Endothelial cell of umbilical vein (primary cell): ENCODE measurements at regions not wholly inside any gene's neighbourhood (a gene's known extent, or its start where the extent isn't known, plus 50 kb on each side); places are given as distances from the start of the nearest gene placed in this dataset.

Experiments used
- BruUV-seq: library from RNA; stranded (reverse); fragments of 400-500 nt; replicated peaks from 2 replicates; lab custom pipeline; 2021; lab: Mats Ljungman, UMichigan
- CTCF ChIA-PET: fragments of 300-600, 350-600 bp; sonication (Branson Sonifier 250); formaldehyde crosslinking; loops from one replicate; lab custom pipeline; 2021; ENCODE audit warnings: antibody characterized with exemption, inconsistent platforms; lab: Charles Lee
- POLR2A ChIA-PET: fragments of 300-600, 350-600 bp; sonication (Branson Sonifier 250); formaldehyde crosslinking; loops from one replicate; lab custom pipeline; 2021; ENCODE audit warnings: antibody characterized with exemption, inconsistent platforms; lab: Charles Lee
- DNase-seq: peaks from one replicate; pipeline ENCODE4 v3.0.0-alpha.2; 2011; ENCODE audit warnings: low read depth, low spot score
- FAIRE-seq: peaks from 2 replicates; lab custom pipeline; 2011; peaks lifted over from hg19 to GRCh38; lab: Jason Lieb, UNC
- H2AFZ ChIP-seq: 2 replicates; pipeline ENCODE4 v1.6.0; 2012; ENCODE audit warnings: low read depth, low read length, control low read depth, inconsistent platforms
- H3K27ac ChIP-seq: 2 replicates; pipeline ENCODE4 v1.5.1; 2011; ENCODE audit warnings: low read depth, mild to moderate bottlenecking, control low read depth, low read length, moderate library complexity; ENCODE audit not compliant: insufficient read depth
- H3K27me3 ChIP-seq, 2 experiments: 2 replicates each; pipeline versions ENCODE4 v1.6.0 to v1.6.1; 2011; ENCODE audit warnings: low read length in 2 of 2, mixed read lengths in 1 of 2; ENCODE audit not compliant: control insufficient read depth in 2 of 2, insufficient read depth in 2 of 2
- H3K36me3 ChIP-seq, 2 experiments: 2 replicates in 1 of 2; 3 replicates in 1 of 2; pipeline ENCODE4 v1.5.1; 2011; ENCODE audit warnings: low read length in 2 of 2, mild to moderate bottlenecking in 1 of 2, moderate library complexity in 1 of 2; ENCODE audit not compliant: control insufficient read depth in 2 of 2, insufficient read depth in 2 of 2; ENCODE audit errors: extremely low read depth in 1 of 2
- H3K4me1 ChIP-seq: 3 replicates; pipeline ENCODE4 v1.5.1; 2011; ENCODE audit warnings: mild to moderate bottlenecking, low read length; ENCODE audit not compliant: control insufficient read depth, insufficient read depth; ENCODE audit errors: extremely low read depth
- H3K4me2 ChIP-seq: 2 replicates; pipeline ENCODE4 v1.6.1; 2011; ENCODE audit warnings: low read length, control low read depth, mixed read lengths; ENCODE audit not compliant: insufficient read depth
- H3K4me3 ChIP-seq, 3 experiments: fragments of 200-600 bp in 1 of 3; sonication (generic), shearing (Covaris generic) in 1 of 3; replicated peaks in 1 of 3; 2 replicates each; pipeline ENCODE4 v1.5.1; 2011 to 2016; ENCODE audit warnings: control low read depth in 3 of 3, low read length in 3 of 3, mild to moderate bottlenecking in 2 of 3, inconsistent platforms in 1 of 3, low read depth in 1 of 3, moderate library complexity in 1 of 3; ENCODE audit not compliant: insufficient read depth in 1 of 3
- H3K79me2 ChIP-seq: 2 replicates; pipeline ENCODE4 v1.6.0; 2012; ENCODE audit warnings: low read length, inconsistent platforms; ENCODE audit not compliant: control insufficient read depth, insufficient read depth
- H3K9ac ChIP-seq: replicated peaks from 2 replicates; pipeline ENCODE3; 2011; ENCODE audit warnings: low read length, control low read depth; ENCODE audit not compliant: insufficient read depth; ENCODE audit errors: extremely low read depth
- H3K9me1 ChIP-seq: replicated peaks from 3 replicates; pipeline ENCODE4 v1.6.0; 2011; ENCODE audit warnings: mild to moderate bottlenecking, low read length; ENCODE audit not compliant: control insufficient read depth, insufficient read depth; ENCODE audit errors: extremely low read depth
- H3K9me3 ChIP-seq: replicated peaks from 2 replicates; pipeline ENCODE4 v1.5.1; 2012; ENCODE audit warnings: low read length, inconsistent platforms; ENCODE audit not compliant: control insufficient read depth, insufficient read depth
- H4K20me1 ChIP-seq: replicated peaks from 2 replicates; pipeline ENCODE3; 2011; ENCODE audit warnings: mild to moderate bottlenecking, low read length; ENCODE audit not compliant: control insufficient read depth, insufficient read depth; ENCODE audit errors: extremely low read depth
- EZH2 ChIP-seq: IDR thresholded peaks from 2 replicates; pipeline ENCODE4 v1.6.1; 2012; ENCODE audit warnings: borderline replicate concordance, low read depth, mild to moderate bottlenecking, moderate library complexity, low read length, inconsistent platforms; ENCODE audit not compliant: severe bottlenecking
- FOS ChIP-seq: IDR thresholded peaks from 2 replicates; pipeline ENCODE4 v1.6.1; 2011; ENCODE audit warnings: mild to moderate bottlenecking, low read length, moderate library complexity, borderline replicate concordance; ENCODE audit not compliant: insufficient read depth
- GATA2 ChIP-seq: IDR thresholded peaks from 2 replicates; pipeline ENCODE4 v1.7.0; 2011; ENCODE audit warnings: low read depth, mild to moderate bottlenecking, moderate library complexity, mixed read lengths, low read length; ENCODE audit not compliant: insufficient read length, insufficient read depth
- JUN ChIP-seq: IDR thresholded peaks from 2 replicates; pipeline ENCODE4 v1.6.1; 2011; ENCODE audit warnings: borderline replicate concordance, low read depth; ENCODE audit not compliant: insufficient read length, insufficient read depth
- MYC ChIP-seq: IDR thresholded peaks from one replicate; pipeline ENCODE4 v1.6.1; 2011; ENCODE audit warnings: mild to moderate bottlenecking, low read depth, low read length
- POLR2A ChIP-seq: IDR thresholded peaks from 2 replicates; pipeline ENCODE4 v1.6.1; 2012; ENCODE audit warnings: low read depth, mild to moderate bottlenecking, control low read depth, low read length
- POLR2AphosphoS5 ChIP-seq: IDR thresholded peaks from 2 replicates; pipeline ENCODE4 v1.6.1; 2012; ENCODE audit warnings: low read depth, mild to moderate bottlenecking, control low read depth, low read length, moderate library complexity; ENCODE audit not compliant: insufficient read depth
- dilution Hi-C: fragments of 300-500 bp; cut with MboI; formaldehyde crosslinking; loops from one replicate; pipeline ENCODE4 v1.15.0; 2019; ENCODE audit warnings: low sequenced_read_pairs; ENCODE audit not compliant: extremely low pct_ligation_motif_present
- intact Hi-C: fragments of 100-400 bp; cut with micrococcal nuclease; formaldehyde crosslinking; loops from one replicate; pipeline ENCODE4 v1.10.0; 2022
- TF ChIP-seq, protein P1 (sequence below): IDR thresholded peaks from 2 replicates; pipeline ENCODE4 v1.6.1; 2011; ENCODE audit not compliant: insufficient read depth, insufficient read length
- TF ChIP-seq, protein P2 (sequence below), 2 donors: IDR thresholded peaks; 1 replicate in 1 of 2; 2 replicates in 1 of 2; pipeline ENCODE4 v1.5.1; 2011; ENCODE audit warnings: low read length in 2 of 2, mild to moderate bottlenecking in 2 of 2, moderate library complexity in 2 of 2, control low read depth in 1 of 2, inconsistent platforms in 1 of 2, low read depth in 1 of 2; ENCODE audit not compliant: insufficient read depth in 1 of 2; ENCODE audit errors: extremely low read depth in 1 of 2

DNA sequence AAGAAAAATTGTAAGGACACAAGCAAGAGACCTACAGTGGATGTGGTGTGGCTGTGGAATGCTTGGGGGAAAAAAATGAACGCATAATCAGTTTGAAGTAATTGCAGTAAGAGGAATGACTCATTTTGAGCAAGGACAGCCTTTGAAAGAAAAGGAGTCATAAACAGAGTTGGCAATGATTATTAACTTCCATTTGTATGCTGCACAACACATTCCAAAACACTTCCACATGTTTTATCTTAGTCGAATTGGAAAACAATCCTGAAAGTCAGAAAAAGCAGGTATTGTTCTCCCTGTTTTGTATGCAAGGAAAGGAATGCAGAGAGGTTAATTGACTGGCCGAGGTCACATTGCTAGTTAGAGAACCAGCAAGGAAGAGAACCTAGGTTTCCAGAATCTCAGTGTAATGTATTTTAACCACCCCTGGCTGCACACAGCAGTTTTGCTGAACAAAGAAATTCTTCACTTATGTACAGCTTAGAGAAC lies 630.0 kb upstream of the MIR17HG start:
- peak; percentile 55 for FAIRE-seq
- no peak overlapping the region for H3K4me3 ChIP-seq
- DNase-seq, result peak; percentile 19
- ChIA-PET POLR2A (no interaction called here), CTCF (no interaction called here)
- no peak overlapping the region for H2AFZ ChIP-seq
- H4K20me1 ChIP-seq, result no peaks in the 10 kb centered on the region
- no peak overlapping the region for H3K27ac ChIP-seq
- TF ChIP-seq JUN (peak; percentile 10), MYC (no peak)
- no peaks in the 10 kb centered on the region for H3K79me2 ChIP-seq
- dilution Hi-C loops, result no loop called here
- H3K36me3 ChIP-seq, result no peaks in the 10 kb centered on the region
- no peak overlapping the region for H3K4me2 ChIP-seq
- no peaks in the 10 kb centered on the region for H3K4me1 ChIP-seq
- no peaks in the 10 kb centered on the region for H3K27me3 ChIP-seq
- no peak overlapping the region for H3K9ac ChIP-seq
- no peaks in the 10 kb centered on the region for H3K9me3 ChIP-seq
- H3K9me1 ChIP-seq, result no peaks in the 10 kb centered on the region
- BruUV-seq, result no TSS peak
- intact Hi-C loops, result no loop called here

DNA sequence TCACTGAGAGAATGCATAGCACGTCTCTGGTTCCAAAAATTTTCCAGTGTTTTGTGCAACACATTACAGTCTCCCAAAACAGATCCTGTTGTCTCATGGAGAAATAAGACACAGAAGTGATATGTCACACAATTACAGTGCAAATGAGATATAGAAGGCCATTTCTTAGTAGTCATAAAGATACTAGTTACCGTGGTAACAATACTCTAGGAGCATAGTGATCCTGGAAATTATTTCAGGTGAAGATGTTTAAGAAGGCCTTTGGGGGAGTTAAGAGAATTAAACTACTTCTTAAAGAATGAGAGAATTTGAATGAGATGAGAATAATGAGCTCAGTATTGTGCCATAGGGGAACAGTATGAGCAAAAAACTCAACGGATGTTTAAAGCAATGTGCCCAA lies 628.0 kb upstream of the MIR17HG start:
- Histone ChIP-seq H2AFZ (no peak overlapping the region), H3K79me2 (no peaks in the 10 kb centered on the region), H3K27me3 (no peaks in the 10 kb centered on the region), H3K9ac (no peak overlapping the region), H3K9me3 (no peaks in the 10 kb centered on the region), H3K36me3 (no peaks in the 10 kb centered on the region), H4K20me1 (no peaks in the 10 kb centered on the region), H3K4me1 (no peaks in the 10 kb centered on the region), H3K9me1 (no peaks in the 10 kb centered on the region), H3K4me3 (no peak overlapping the region), H3K4me2 (no peak overlapping the region), H3K27ac (no peak overlapping the region)
- no TSS peak for BruUV-seq
- intact Hi-C loops, result no loop called here
- DNase-seq (no peak), FAIRE-seq (no peak)
- CTCF ChIA-PET, result no interaction called here
- dilution Hi-C loops, result no loop called here
- TF ChIP-seq JUN (no peak), POLR2AphosphoS5 (no peak), POLR2A (no peak), GATA2 (no peak), FOS (no peak), MYC (no peak), EZH2 (no peak)
- TF ChIP-seq, protein P1, sequence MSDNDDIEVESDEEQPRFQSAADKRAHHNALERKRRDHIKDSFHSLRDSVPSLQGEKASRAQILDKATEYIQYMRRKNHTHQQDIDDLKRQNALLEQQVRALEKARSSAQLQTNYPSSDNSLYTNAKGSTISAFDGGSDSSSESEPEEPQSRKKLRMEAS, result no peak
- TF ChIP-seq, protein P2, sequence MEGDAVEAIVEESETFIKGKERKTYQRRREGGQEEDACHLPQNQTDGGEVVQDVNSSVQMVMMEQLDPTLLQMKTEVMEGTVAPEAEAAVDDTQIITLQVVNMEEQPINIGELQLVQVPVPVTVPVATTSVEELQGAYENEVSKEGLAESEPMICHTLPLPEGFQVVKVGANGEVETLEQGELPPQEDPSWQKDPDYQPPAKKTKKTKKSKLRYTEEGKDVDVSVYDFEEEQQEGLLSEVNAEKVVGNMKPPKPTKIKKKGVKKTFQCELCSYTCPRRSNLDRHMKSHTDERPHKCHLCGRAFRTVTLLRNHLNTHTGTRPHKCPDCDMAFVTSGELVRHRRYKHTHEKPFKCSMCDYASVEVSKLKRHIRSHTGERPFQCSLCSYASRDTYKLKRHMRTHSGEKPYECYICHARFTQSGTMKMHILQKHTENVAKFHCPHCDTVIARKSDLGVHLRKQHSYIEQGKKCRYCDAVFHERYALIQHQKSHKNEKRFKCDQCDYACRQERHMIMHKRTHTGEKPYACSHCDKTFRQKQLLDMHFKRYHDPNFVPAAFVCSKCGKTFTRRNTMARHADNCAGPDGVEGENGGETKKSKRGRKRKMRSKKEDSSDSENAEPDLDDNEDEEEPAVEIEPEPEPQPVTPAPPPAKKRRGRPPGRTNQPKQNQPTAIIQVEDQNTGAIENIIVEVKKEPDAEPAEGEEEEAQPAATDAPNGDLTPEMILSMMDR (IDR thresholded peaks at IDR 0.05; ENCODE audit: extremely low read depth in 1 of 2, insufficient read depth in 1 of 2, low read depth in 1 of 2, low read length in 2 of 2), result no peak
- POLR2A ChIA-PET, result no interaction called here
